ENCODE measurements at regions not wholly inside any gene's neighbourhood (a gene's known extent, or its start where the extent isn't known, plus 50 kb on each side); places are given as distances from the start of the nearest gene placed in this dataset.

- TF ChIP-seq CTCF (IDR thresholded peaks at IDR 0.05) = no peak
- TF ChIP-seq POLR2AphosphoS5 (IDR thresholded peaks at IDR 0.05) = no peak
- no peak for TF ChIP-seq POLR2A (IDR thresholded peaks at IDR 0.05)
- TF ChIP-seq EP300 (IDR thresholded peaks at IDR 0.05; ENCODE audit: low read depth) = no peak
Measured at GRCh38 chr10:120156614-120157274, 264.2 kb downstream of the SEC23IP start.
